ENCODE measurements at regions not wholly inside any gene's neighbourhood (a gene's known extent, or its start where the extent isn't known, plus 50 kb on each side); places are given as distances from the start of the nearest gene placed in this dataset.

GRCh38 chr11:13115380-13115675 is 106.2 kb downstream of the RASSF10 start:
- no peaks in the 10 kb centered on the region for H3K27me3 ChIP-seq (ENCODE audit: control insufficient read depth, insufficient read depth, low read length)
- Mint-ChIP-seq H3K27ac (no peak overlapping the region), H3K36me3 (no peaks in the 10 kb centered on the region), H3K9me3 (no peaks in the 10 kb centered on the region), H3K4me1 (no peaks in the 10 kb centered on the region), H3K4me3 (no peak overlapping the region), H3K27me3 (peaks cover 27% of the 10 kb centered on the region)
- H3K9me3 ChIP-seq (ENCODE audit: control insufficient read depth in 2 of 2, low read length in 2 of 2), result no peaks in the 10 kb centered on the region
- H3K4me1 ChIP-seq (ENCODE audit: control insufficient read depth, insufficient read depth, low read length, poor library complexity, severe bottlenecking), result no peaks in the 10 kb centered on the region
- ATAC-seq (ENCODE audit: low read depth in 2 of 2) (no peak), DNase-seq (no peak)
- H3K4me3 ChIP-seq (ENCODE audit: low read depth, low read length), result no peak overlapping the region
- no peak overlapping the region for H3K27ac ChIP-seq (ENCODE audit: insufficient read depth, low read length, poor library complexity, severe bottlenecking)
- H3K36me3 ChIP-seq (ENCODE audit: control insufficient read depth, insufficient read depth, low read length), result no peaks in the 10 kb centered on the region

- no peak overlapping the region for H3K4me3 ChIP-seq (ENCODE audit: low read depth, low read length)
- Mint-ChIP-seq H3K4me3 (no peak overlapping the region), H3K36me3 (no peaks in the 10 kb centered on the region), H3K9me3 (no peaks in the 10 kb centered on the region), H3K4me1 (no peaks in the 10 kb centered on the region), H3K27ac (no peak overlapping the region), H3K27me3 (peaks cover 35% of the 10 kb centered on the region)
- DNase-seq, result no peak
- no peak for ATAC-seq (ENCODE audit: low read depth in 2 of 2)
- H3K27me3 ChIP-seq (ENCODE audit: control insufficient read depth, insufficient read depth, low read length), result no peaks in the 10 kb centered on the region
- no peaks in the 10 kb centered on the region for H3K4me1 ChIP-seq (ENCODE audit: control insufficient read depth, insufficient read depth, low read length, poor library complexity, severe bottlenecking)
- no peak overlapping the region for H3K27ac ChIP-seq (ENCODE audit: insufficient read depth, low read length, poor library complexity, severe bottlenecking)
- no peaks in the 10 kb centered on the region for H3K36me3 ChIP-seq (ENCODE audit: control insufficient read depth, insufficient read depth, low read length)
- H3K9me3 ChIP-seq (ENCODE audit: control insufficient read depth in 2 of 2, low read length in 2 of 2), result no peaks in the 10 kb centered on the region
Observed at GRCh38 chr11:13116491-13116890, 107.4 kb downstream of the RASSF10 start.

GRCh38 chr11:13117344-13117743 is 108.2 kb downstream of the RASSF10 start:
- no peak overlapping the region for H3K27ac ChIP-seq (ENCODE audit: insufficient read depth, low read length, poor library complexity, severe bottlenecking)
- H3K36me3 ChIP-seq (ENCODE audit: control insufficient read depth, insufficient read depth, low read length), result no peaks in the 10 kb centered on the region
- no peak overlapping the region for H3K27ac Mint-ChIP-seq
- peaks cover 4% of the 10 kb centered on the region for H3K27me3 ChIP-seq (ENCODE audit: control insufficient read depth, insufficient read depth, low read length)
- no peaks in the 10 kb centered on the region for H3K9me3 Mint-ChIP-seq
- no peak overlapping the region for H3K4me3 ChIP-seq (ENCODE audit: low read depth, low read length)
- no peak overlapping the region for H3K4me3 Mint-ChIP-seq
- ATAC-seq (ENCODE audit: low read depth in 2 of 2) (no peak), DNase-seq (no peak)
- no peaks in the 10 kb centered on the region for H3K4me1 Mint-ChIP-seq
- H3K27me3 Mint-ChIP-seq, result peaks cover 35% of the 10 kb centered on the region
- H3K4me1 ChIP-seq (ENCODE audit: control insufficient read depth, insufficient read depth, low read length, poor library complexity, severe bottlenecking), result no peaks in the 10 kb centered on the region
- no peaks in the 10 kb centered on the region for H3K9me3 ChIP-seq (ENCODE audit: control insufficient read depth in 2 of 2, low read length in 2 of 2)
- H3K36me3 Mint-ChIP-seq, result no peaks in the 10 kb centered on the region

- no peaks in the 10 kb centered on the region for H3K4me1 ChIP-seq (ENCODE audit: control insufficient read depth, insufficient read depth, low read length, poor library complexity, severe bottlenecking)
- no peak overlapping the region for H3K4me3 Mint-ChIP-seq
- H3K27me3 ChIP-seq (ENCODE audit: control insufficient read depth, insufficient read depth, low read length), result peaks cover 8% of the 10 kb centered on the region
- H3K9me3 ChIP-seq (ENCODE audit: control insufficient read depth in 2 of 2, low read length in 2 of 2), result no peaks in the 10 kb centered on the region
- no peaks in the 10 kb centered on the region for H3K36me3 Mint-ChIP-seq
- no peaks in the 10 kb centered on the region for H3K4me1 Mint-ChIP-seq
- no peak overlapping the region for H3K27ac Mint-ChIP-seq
- ATAC-seq (ENCODE audit: low read depth in 2 of 2) (no peak), DNase-seq (no peak)
- peaks cover 38% of the 10 kb centered on the region for H3K27me3 Mint-ChIP-seq
- H3K9me3 Mint-ChIP-seq, result peaks cover 0 to 1% (median 0%) of the 10 kb centered on the region in 7 donors
- no peak overlapping the region for H3K27ac ChIP-seq (ENCODE audit: insufficient read depth, low read length, poor library complexity, severe bottlenecking)
- H3K36me3 ChIP-seq (ENCODE audit: control insufficient read depth, insufficient read depth, low read length), result no peaks in the 10 kb centered on the region
- H3K4me3 ChIP-seq (ENCODE audit: low read depth, low read length), result no peak overlapping the region
Observed at GRCh38 chr11:13118194-13118593, 109.1 kb downstream of the RASSF10 start.

GRCh38 chr11:13118650-13119049 is 109.5 kb downstream of the RASSF10 start:
- no peaks in the 10 kb centered on the region for H3K36me3 Mint-ChIP-seq
- H3K4me3 ChIP-seq (ENCODE audit: low read depth, low read length), result no peak overlapping the region
- no peaks in the 10 kb centered on the region for H3K36me3 ChIP-seq (ENCODE audit: control insufficient read depth, insufficient read depth, low read length)
- ATAC-seq (ENCODE audit: low read depth in 2 of 2), result no peak
- no peaks in the 10 kb centered on the region for H3K9me3 ChIP-seq (ENCODE audit: control insufficient read depth in 2 of 2, low read length in 2 of 2)
- DNase-seq, result no peak
- no peak overlapping the region for H3K27ac Mint-ChIP-seq
- peaks cover 42% of the 10 kb centered on the region for H3K27me3 Mint-ChIP-seq
- H3K27me3 ChIP-seq (ENCODE audit: control insufficient read depth, insufficient read depth, low read length), result peaks cover 8% of the 10 kb centered on the region
- peaks cover 0 to 1% (median 0%) of the 10 kb centered on the region in 7 donors for H3K9me3 Mint-ChIP-seq
- H3K4me1 ChIP-seq (ENCODE audit: control insufficient read depth, insufficient read depth, low read length, poor library complexity, severe bottlenecking), result no peaks in the 10 kb centered on the region
- no peaks in the 10 kb centered on the region for H3K4me1 Mint-ChIP-seq
- no peak overlapping the region for H3K27ac ChIP-seq (ENCODE audit: insufficient read depth, low read length, poor library complexity, severe bottlenecking)
- H3K4me3 Mint-ChIP-seq, result no peak overlapping the region

GRCh38 chr11:13119361-13119760 is 110.2 kb downstream of the RASSF10 start:
- Mint-ChIP-seq H3K9me3 (peaks cover 0 to 1% (median 0%) of the 10 kb centered on the region in 7 donors), H3K27ac (no peak overlapping the region), H3K36me3 (no peaks in the 10 kb centered on the region), H3K4me3 (no peak overlapping the region), H3K27me3 (peaks cover 42% of the 10 kb centered on the region), H3K4me1 (no peaks in the 10 kb centered on the region)
- no peaks in the 10 kb centered on the region for H3K9me3 ChIP-seq (ENCODE audit: control insufficient read depth in 2 of 2, low read length in 2 of 2)
- H3K4me3 ChIP-seq (ENCODE audit: low read depth, low read length), result no peak overlapping the region
- ATAC-seq (ENCODE audit: low read depth in 2 of 2) (no peak), DNase-seq (no peak)
- no peaks in the 10 kb centered on the region for H3K4me1 ChIP-seq (ENCODE audit: control insufficient read depth, insufficient read depth, low read length, poor library complexity, severe bottlenecking)
- no peaks in the 10 kb centered on the region for H3K36me3 ChIP-seq (ENCODE audit: control insufficient read depth, insufficient read depth, low read length)
- peaks cover 8% of the 10 kb centered on the region for H3K27me3 ChIP-seq (ENCODE audit: control insufficient read depth, insufficient read depth, low read length)
- no peak overlapping the region for H3K27ac ChIP-seq (ENCODE audit: insufficient read depth, low read length, poor library complexity, severe bottlenecking)

- H3K4me3 ChIP-seq (ENCODE audit: low read depth, low read length), result no peak overlapping the region
- DNase-seq (no peak), ATAC-seq (ENCODE audit: low read depth in 2 of 2) (no peak)
- H3K36me3 ChIP-seq (ENCODE audit: control insufficient read depth, insufficient read depth, low read length), result no peaks in the 10 kb centered on the region
- Mint-ChIP-seq H3K9me3 (peaks cover 0 to 1% (median 0%) of the 10 kb centered on the region in 7 donors), H3K4me3 (no peak overlapping the region), H3K27ac (no peak overlapping the region), H3K4me1 (no peaks in the 10 kb centered on the region), H3K27me3 (peaks cover 39% of the 10 kb centered on the region), H3K36me3 (no peaks in the 10 kb centered on the region)
- peaks cover 8% of the 10 kb centered on the region for H3K27me3 ChIP-seq (ENCODE audit: control insufficient read depth, insufficient read depth, low read length)
- H3K4me1 ChIP-seq (ENCODE audit: control insufficient read depth, insufficient read depth, low read length, poor library complexity, severe bottlenecking), result no peaks in the 10 kb centered on the region
- H3K9me3 ChIP-seq (ENCODE audit: control insufficient read depth in 2 of 2, low read length in 2 of 2), result no peaks in the 10 kb centered on the region
- no peak overlapping the region for H3K27ac ChIP-seq (ENCODE audit: insufficient read depth, low read length, poor library complexity, severe bottlenecking)
Observed at GRCh38 chr11:13119941-13120520, 110.9 kb downstream of the RASSF10 start.

GRCh38 chr11:13120691-13121090 is 111.6 kb downstream of the RASSF10 start:
- no peak overlapping the region for H3K27ac Mint-ChIP-seq
- H3K27me3 Mint-ChIP-seq, result peaks cover 39% of the 10 kb centered on the region
- ATAC-seq (ENCODE audit: low read depth in 2 of 2), result no peak

More at GRCh38 chr11:13120691-13121090, 111.6 kb downstream of the RASSF10 start:
- no peaks in the 10 kb centered on the region for H3K4me1 ChIP-seq (ENCODE audit: control insufficient read depth, insufficient read depth, low read length, poor library complexity, severe bottlenecking)
- Mint-ChIP-seq H3K36me3 (no peaks in the 10 kb centered on the region), H3K4me3 (no peak overlapping the region), H3K4me1 (no peaks in the 10 kb centered on the region), H3K9me3 (peaks cover 0 to 1% (median 0%) of the 10 kb centered on the region in 7 donors)
- H3K36me3 ChIP-seq (ENCODE audit: control insufficient read depth, insufficient read depth, low read length), result no peaks in the 10 kb centered on the region
- no peak overlapping the region for H3K4me3 ChIP-seq (ENCODE audit: low read depth, low read length)
- no peaks in the 10 kb centered on the region for H3K9me3 ChIP-seq (ENCODE audit: control insufficient read depth in 2 of 2, low read length in 2 of 2)
- DNase-seq, result no peak
- peaks cover 8% of the 10 kb centered on the region for H3K27me3 ChIP-seq (ENCODE audit: control insufficient read depth, insufficient read depth, low read length)
- no peak overlapping the region for H3K27ac ChIP-seq (ENCODE audit: insufficient read depth, low read length, poor library complexity, severe bottlenecking)

Data from CD4-positive, CD25-positive, alpha-beta regulatory T cell (primary cell).